ENCODE measurements at regions not wholly inside any gene's neighbourhood (a gene's known extent, or its start where the extent isn't known, plus 50 kb on each side); places are given as distances from the start of the nearest gene placed in this dataset.

DNA sequence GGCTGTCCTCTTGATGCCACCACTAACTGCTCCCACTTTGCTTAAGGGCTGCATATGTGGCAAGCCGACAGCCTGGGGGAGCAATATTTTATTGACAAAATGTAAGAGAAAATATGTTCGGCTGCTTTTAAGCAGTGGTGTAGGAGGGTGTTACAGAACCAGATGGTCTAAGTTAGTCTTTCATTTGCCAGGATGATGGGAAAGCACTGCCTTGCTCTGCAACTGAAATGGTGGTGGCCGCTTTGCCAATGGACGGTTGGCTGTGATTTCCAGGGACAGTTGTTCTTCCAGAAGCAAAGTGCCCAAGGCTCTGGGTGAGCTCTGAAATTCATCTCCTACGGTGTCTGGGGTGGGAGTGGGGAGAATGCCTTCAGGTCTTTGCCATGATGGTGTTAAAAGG, 469.3 kb downstream of the TOX3 start:
- DNase-seq (ENCODE audit: low read depth) = no peak
- TF ChIP-seq CTCF (IDR thresholded peaks at IDR 0.05; ENCODE audit: low read length, missing control alignments) = no peak
- no peak overlapping the region for H3K4me3 ChIP-seq (replicated peaks; ENCODE audit: low read depth, low read length)

DNA sequence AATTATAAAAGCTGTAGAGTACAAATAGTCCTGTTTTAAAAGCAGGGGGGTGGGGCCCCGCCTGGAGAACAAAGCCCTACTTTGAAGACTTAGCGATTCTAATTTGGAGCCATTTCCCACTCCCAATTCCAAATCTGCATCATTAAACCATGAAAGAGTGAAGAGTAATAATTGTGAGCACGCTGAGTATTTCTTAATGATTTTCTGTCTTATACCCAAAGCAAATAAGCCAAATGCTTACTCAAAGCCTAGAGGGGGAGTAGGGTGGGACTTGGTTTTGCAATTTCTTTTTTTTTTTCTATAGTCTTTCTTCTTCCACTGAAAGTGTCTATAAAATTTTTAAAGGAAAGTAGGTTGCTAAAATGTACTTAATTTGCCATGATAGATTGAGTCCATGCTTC, 470.1 kb downstream of the TOX3 start:
- no peak for TF ChIP-seq CTCF (IDR thresholded peaks at IDR 0.05; ENCODE audit: low read length, missing control alignments)
- H3K4me3 ChIP-seq (replicated peaks; ENCODE audit: low read depth, low read length) = no peak overlapping the region
- DNase-seq (ENCODE audit: low read depth) = no peak

DNA sequence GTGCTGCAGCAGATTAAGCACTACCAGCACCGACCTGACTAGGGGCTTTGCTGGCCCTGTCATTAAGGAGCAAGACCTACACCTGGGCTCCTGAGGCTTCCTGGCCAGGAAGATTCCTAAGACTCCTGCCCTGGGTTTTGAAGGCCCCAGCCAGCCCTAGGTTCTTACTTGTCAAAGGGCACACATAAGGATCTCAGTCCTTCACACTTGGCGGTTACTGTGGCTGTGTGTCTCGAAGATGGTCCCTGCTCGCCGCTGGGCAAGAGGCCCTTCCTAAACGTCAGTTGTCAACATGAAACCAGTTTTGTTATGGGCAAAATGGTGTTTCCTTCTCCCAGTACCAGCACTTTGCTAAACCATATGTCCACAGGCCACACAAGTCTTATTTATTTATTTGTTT, 470.6 kb downstream of the TOX3 start:
- no peak overlapping the region for H3K4me3 ChIP-seq (replicated peaks; ENCODE audit: low read depth, low read length)
- TF ChIP-seq CTCF (IDR thresholded peaks at IDR 0.05; ENCODE audit: low read length, missing control alignments) = no peak
- no peak for DNase-seq (ENCODE audit: low read depth)

- DNase-seq (ENCODE audit: low read depth) = no peak
- no peak for TF ChIP-seq CTCF (IDR thresholded peaks at IDR 0.05; ENCODE audit: low read length, missing control alignments)
- H3K4me3 ChIP-seq (replicated peaks; ENCODE audit: low read depth, low read length) = no peak overlapping the region
Observed at GRCh38 chr16:52074133-52074532, 472.8 kb downstream of the TOX3 start.

DNA sequence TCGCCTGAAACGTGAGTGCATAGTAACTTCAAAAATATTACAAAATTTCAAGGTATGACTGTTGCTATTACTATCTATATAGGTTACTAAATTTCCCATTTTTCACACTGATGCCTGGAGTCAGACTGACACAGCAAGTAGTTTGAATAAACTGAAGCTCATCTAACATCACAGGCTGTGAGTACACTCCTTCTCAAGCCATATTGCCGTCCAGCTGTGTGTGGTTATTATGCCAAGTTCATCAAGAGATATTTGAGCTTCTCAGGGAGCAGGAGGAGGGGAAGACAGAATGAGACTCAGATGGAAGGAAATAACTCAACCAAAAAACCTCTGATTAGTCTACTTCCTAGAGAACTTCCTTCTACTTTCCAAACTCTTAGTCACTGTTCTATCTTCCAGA, 473.9 kb downstream of the TOX3 start:
- TF ChIP-seq CTCF (IDR thresholded peaks at IDR 0.05; ENCODE audit: low read length, missing control alignments) = no peak
- H3K4me3 ChIP-seq (replicated peaks; ENCODE audit: low read depth, low read length) = no peak overlapping the region
- no peak for DNase-seq (ENCODE audit: low read depth)

- TF ChIP-seq CTCF (IDR thresholded peaks at IDR 0.05; ENCODE audit: low read length, missing control alignments) = no peak
- no peak for DNase-seq (ENCODE audit: low read depth)
- no peak overlapping the region for H3K4me3 ChIP-seq (replicated peaks; ENCODE audit: low read depth, low read length)
Observed at GRCh38 chr16:52071101-52071500, 475.8 kb downstream of the TOX3 start.

GRCh38 chr16:52070341-52071057, 476.4 kb downstream of the TOX3 start:
- no peak overlapping the region for H3K4me3 ChIP-seq (replicated peaks; ENCODE audit: low read depth, low read length)
- no peak for TF ChIP-seq CTCF (IDR thresholded peaks at IDR 0.05; ENCODE audit: low read length, missing control alignments)
- no peak for DNase-seq (ENCODE audit: low read depth)

Measured in fibroblast of pulmonary artery (primary cell).